GM12873 (cell line): ENCODE measurements at regions not wholly inside any gene's neighbourhood (a gene's known extent, or its start where the extent isn't known, plus 50 kb on each side); places are given as distances from the start of the nearest gene placed in this dataset.

Experiments
- CTCF ChIP-seq: IDR thresholded peaks from 2 replicates; pipeline ENCODE4 v1.5.1; 2012; ENCODE audit warnings: low read depth, mild to moderate bottlenecking, moderate library complexity, low read length, control low read depth; ENCODE audit not compliant: insufficient read depth; ENCODE audit errors: missing control alignments

DNA sequence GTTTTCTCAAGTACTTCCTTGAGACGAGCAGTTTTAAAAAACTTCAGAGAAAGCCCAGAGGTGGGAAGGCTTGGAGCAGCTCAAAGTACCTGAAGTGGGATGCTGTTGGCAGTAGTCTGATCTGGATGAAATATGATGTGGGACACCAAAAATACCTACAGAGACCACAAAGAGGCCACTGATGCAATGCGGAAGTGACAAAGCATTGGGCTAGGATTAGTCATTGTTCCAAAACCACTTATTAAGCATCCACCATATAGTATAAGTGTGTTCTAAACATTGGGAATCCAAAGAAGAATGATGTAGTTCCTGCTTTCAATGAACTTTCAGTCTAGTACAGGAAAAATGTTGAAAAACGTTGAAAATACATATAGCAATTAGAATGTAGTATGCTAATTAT is 386.1 kb upstream of the CNKSR2 start:
- TF ChIP-seq CTCF: no peak

DNA sequence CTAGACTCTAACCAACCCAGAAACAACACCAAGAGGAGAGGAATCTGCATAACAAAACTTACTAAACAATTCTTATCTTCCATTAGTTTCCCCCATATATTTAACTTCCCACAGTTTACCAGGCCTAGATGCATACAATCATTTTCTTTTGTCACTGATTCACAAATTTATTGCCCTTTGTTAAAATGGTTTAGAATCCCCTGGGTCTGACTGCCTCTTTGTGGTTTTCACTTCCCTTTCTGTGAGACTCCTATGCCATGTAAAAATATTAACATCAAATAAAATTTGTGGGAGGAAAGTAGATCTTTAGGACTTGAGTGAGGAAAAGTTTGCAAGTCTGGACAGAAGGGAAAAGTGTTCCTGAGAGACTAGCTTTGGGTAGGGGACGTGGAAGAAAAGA is 393.8 kb upstream of the CNKSR2 start:
- no peak for TF ChIP-seq CTCF

DNA sequence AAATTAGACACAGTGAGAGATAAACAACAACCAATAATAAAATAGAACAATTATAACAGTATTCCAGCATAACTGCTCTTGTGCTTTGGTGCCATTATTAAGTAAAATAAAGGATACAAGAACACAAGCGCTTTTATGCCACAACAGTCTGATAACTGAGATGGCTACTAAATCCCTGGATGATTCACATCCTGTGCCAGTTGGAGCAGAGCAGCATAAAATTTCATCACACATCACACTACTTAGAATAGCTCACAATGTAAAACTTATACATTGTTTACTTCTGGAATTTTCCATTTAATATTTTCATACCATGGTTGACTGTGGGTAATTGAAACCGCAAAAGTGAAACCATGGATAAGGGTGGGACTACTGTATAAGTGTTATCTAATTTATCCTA is 399.9 kb upstream of the CNKSR2 start:
- no peak for TF ChIP-seq CTCF

GRCh38 chrX:20973038-20973437 is 401.2 kb upstream of the CNKSR2 start:
- no peak for TF ChIP-seq CTCF

- no peak for TF ChIP-seq CTCF
Observed at GRCh38 chrX:20971250-20971649, 403.0 kb upstream of the CNKSR2 start.

DNA sequence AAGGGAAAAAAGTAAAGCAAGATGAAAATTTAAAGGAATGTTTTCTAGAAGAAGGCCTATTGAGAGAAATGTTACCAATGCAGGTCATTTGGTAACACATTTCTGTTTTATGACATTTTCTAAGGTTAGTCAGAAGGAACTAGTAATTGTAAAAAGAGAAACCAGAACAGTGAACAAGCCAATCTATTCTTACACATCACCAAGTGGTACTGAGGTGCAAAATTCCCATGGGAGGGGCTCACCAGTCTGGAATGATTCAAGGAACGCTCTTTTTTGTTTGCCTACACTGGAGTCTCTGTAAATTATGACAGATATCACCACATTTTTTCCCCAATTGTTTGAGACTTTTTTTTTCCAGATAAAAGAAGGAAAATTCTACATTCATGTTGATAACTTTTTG is 404.7 kb upstream of the CNKSR2 start:
- no peak for TF ChIP-seq CTCF

GRCh38 chrX:20968996-20969395 is 405.2 kb upstream of the CNKSR2 start:
- TF ChIP-seq CTCF: no peak

DNA sequence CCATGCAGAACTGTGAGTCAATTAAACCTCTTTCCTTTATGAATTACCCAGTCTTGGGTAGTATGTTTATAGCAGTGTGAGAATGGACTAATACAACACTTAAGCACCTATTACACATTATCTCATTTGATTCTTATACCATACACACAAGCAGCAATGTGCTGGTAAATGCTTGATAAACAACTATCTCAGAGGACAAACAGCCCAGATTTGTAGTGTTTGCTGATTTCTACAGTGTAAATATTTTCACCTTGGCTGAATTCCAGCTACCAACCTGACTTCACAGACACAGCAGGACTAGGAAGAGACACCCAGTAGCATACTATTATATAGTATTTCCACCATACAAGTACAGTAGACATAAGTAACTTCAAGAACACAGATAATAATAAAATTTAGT is 406.5 kb upstream of the CNKSR2 start:
- no peak for TF ChIP-seq CTCF
